NAMALWA (cell line): ENCODE measurements at regions not wholly inside any gene's neighbourhood (a gene's known extent, or its start where the extent isn't known, plus 50 kb on each side); places are given as distances from the start of the nearest gene placed in this dataset.

ENCODE experiments used
- DNase-seq: peaks from one replicate; pipeline ENCODE4 v3.0.0-alpha.2; 2015; ENCODE audit warnings: low spot score

DNA sequence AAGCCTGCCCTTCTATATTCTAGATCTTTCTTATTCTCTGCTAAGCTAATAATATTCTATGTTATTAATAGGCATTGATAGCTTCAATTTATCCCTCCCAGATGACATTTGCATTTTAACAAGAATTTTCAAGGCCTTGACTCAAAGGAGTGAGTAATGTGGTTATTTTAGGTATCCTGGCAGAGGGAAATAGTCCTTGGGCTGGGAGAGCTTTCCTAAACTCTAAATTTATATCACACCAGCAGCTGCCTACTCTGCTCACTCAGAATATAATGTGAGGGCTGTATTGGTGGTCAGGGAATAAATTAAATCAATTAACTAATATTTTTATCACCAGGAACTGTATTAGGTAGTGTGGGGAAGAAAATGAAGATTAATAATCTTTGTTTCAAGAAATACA, 74.8 kb upstream of the ADAM23 start:
- DNase-seq = no peak

DNA sequence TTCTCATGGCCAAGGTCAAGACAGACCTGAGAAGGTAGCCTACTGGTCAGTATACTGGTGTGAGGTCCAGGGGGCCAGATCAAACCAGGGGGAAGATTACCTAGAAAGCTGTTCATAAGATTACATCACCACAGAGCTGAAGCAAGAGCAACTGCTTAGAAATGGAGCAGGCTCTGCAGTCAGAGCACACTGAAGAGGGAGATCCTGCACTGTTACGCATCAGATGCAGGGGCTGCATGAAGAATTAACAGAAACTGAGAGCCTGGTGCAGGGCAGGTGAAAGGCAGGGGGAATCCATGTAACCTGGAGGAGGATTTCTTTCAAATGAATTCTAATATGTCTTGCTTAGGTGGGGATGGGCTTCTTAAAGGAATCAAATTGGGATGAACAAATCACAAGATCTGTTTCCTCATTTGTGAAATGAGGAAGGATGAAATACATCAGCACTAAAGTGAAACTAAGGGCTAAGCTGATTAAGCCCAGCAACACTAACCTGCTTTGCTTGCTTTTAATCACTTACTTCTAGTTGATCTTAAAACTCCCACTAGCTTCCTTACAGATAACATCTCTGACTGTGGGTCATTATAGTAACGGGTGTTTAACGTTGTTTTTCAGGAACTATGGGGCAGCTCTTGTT, 74.3 kb upstream of the ADAM23 start:
- DNase-seq = no peak

DNA sequence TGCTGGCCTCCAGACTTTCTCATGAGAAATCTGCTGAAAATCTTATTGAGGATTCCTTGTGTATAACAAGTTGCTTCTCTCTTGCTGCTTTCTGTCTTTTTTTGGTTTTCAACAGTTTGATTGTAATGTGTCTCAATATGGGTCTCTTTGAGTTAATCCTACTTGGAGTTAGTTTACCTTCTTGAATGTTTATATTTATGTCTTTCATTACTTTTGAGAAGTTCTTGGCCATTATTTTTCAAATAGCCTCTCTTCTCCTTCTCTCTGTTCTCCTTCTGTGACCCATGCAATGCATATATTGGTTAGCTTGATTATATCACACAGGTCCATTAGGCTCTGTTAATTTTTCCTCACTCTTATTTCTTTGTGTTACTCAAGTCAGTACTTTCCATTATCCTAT, 67.4 kb upstream of the ADAM23 start:
- no peak for DNase-seq

DNA sequence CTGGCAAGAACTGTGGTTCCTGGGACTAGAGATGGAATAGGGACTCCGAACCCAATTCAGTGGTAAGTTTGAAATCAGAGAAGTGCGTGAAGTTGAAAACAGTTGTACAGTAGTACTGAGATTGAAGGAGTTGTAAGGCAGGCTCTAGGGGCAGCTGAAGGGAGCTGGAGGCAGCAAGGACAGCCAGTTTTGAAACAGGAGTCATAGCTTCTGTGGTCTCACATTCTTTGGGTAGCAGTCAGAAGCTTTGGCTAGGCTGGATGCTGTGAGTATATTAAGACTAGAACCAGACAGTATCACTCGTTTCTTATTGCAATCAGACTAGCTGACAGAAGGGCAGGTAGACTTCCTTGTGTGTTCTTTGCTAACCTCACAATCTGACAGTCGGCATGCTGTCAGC, 64.5 kb upstream of the ADAM23 start:
- no peak for DNase-seq

DNA sequence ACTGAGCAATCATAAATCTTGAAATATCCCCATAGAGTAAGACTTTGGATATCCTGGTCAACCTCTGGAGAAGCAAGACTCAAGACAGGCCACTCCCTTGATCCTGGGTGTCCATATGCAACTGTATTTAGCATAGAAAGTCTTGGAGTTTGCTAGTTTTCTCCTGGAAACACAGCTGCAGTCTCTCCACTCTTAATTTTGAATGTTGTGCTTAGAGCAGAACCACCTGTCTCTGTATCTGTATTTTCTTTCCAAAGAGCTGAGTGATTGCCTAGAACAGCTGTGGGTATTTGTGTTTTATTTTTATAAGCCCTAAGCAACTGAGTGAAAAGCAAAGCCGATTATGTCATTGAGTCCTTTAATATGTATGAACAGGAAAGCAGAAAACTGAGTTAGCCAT, 64.1 kb upstream of the ADAM23 start:
- no peak for DNase-seq

DNA sequence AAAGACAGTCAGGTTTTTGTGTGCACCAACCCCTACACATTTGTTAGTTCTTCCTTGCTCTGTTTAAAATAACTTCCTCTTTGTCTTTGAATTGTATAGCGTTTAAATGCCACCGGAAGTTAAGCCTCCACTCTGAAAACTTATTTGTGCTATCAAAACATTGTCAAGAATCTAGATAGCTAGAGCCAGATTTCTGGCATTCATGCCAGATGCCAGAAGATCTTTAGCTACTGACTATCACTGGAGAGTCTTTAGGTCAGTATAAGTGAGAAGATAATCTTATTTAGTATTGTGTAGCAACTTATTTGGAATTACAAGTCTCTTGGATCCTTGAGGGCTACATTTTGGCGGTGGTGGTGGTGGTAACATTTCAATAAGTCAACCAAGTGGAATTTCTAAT, 63.4 kb upstream of the ADAM23 start:
- no peak for DNase-seq

GRCh38 chr2:206381881-206382280, 61.5 kb upstream of the ADAM23 start:
- no peak for DNase-seq

- no peak for DNase-seq
Measured at GRCh38 chr2:206383669-206384068, 59.7 kb upstream of the ADAM23 start.

DNA sequence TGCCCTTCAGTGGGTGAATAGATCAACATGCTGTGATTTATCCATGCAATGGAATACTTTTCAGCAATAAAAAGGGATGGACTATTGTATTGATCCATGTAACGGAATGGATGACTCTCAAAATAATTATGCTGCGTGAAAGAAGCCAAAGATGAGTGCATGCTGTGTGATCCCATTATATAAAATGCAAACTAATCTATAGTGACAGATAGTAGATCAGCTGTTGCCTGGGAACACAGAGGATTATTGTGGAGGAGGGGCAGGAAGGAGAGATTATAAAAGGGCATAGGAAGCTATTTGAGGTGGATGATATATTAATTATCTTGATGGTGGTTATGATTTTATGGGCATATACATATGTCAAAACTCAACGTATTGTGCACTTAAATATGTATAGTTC, 55.5 kb upstream of the ADAM23 start:
- no peak for DNase-seq

GRCh38 chr2:206388698-206389097, 54.6 kb upstream of the ADAM23 start:
- no peak for DNase-seq

- DNase-seq = no peak
Measured at GRCh38 chr2:206389164-206389563, 54.2 kb upstream of the ADAM23 start.

DNA sequence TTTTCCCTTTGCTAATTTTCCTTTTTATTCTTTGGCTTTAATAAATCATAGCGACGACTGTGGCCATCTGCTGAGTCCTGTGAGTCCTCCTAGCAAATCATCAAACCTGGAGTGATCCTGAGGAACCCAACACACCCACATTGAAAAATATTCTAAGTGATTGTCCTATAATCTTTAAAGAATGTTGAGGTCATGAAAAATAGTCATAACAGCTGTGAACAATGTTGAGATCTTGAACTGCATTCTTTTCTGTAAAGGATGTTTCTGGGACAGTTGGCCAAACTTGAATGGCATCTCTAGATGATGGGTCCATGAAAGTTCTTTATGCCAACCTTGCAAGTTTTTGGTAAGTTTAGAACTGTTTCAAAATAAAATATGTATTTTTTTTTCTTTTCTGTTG, 53.2 kb upstream of the ADAM23 start:
- DNase-seq = no peak

DNA sequence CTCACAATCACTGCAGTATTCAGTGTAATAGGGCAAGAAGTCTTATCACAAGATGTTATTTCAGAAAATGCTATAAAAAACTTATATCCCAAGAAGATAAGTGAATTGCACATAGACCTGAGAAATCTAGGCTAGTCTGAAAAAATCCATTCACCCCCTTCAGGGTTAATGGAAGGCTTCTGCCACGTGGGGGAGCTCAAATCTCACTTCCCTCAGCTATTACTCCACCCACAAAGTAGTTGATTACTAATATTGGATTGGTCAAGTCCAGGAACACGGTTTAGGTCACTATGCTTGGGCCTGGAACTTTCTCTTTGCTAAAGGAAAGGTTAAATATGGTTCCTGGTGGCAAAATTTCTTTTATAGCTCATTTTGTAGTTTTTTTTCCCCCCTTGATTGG, 51.2 kb upstream of the ADAM23 start:
- DNase-seq = peak; percentile 72
